HG02885 (cell line): ENCODE measurements at regions not wholly inside any gene's neighbourhood (a gene's known extent, or its start where the extent isn't known, plus 50 kb on each side); places are given as distances from the start of the nearest gene placed in this dataset.

Experiments
- ATAC-seq: cut with Tn5 transposase; IDR thresholded peaks from one replicate; pipeline ENCODE4 v1.9.1; 2021; ENCODE audit warnings: mild to moderate bottlenecking; ENCODE audit not compliant: unreplicated experiment, poor library complexity

GRCh38 chr7:45343746-45344145 is 186.2 kb downstream of the RAMP3 start:
- ATAC-seq = no peak

GRCh38 chr7:45347804-45348203 is 190.2 kb downstream of the RAMP3 start:
- ATAC-seq = no peak

DNA sequence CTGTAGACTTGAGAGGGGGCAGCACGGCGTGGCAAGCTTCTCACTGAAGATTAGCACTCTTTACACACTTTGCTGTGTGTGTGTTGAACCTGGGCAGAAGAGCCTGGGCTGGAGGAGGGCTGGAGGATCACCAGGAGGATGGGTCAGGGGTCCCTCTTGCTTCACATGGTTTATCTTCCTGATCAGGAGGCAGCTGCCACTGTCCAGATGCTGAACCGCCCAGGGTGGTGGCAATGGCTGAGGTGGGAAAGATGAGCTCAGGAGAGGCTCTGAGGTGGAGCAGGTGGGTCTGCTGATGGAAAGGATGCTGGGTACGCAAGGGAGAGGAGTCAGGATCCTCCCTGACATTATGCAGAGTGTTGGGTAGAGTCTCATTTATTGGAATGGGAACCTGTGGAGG is 191.5 kb downstream of the RAMP3 start:
- ATAC-seq = no peak

GRCh38 chr7:45350896-45351295 is 193.3 kb downstream of the RAMP3 start:
- no peak for ATAC-seq

- no peak for ATAC-seq
These were observed 200.7 kb downstream of the RAMP3 start for GRCh38 chr7:45358287-45358686.

DNA sequence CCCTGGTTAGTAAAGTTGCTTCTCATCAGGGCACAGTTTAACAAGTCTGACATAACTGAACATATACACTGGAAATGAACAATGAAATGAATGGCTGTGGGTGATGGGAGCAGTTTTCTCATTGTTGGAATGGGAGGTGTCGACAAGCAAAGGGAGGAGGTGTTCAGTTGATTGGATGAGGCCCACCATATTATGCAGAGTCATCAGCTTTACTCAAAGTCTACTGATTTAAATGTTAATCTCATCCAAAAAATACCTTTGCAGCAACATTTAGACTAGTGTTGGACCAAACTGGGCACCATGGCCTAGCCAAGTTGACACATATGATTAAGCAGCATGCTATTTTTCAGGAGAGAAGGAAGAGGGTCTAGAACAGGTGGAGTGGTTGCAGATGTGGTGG is 201.7 kb downstream of the RAMP3 start:
- ATAC-seq = no peak

DNA sequence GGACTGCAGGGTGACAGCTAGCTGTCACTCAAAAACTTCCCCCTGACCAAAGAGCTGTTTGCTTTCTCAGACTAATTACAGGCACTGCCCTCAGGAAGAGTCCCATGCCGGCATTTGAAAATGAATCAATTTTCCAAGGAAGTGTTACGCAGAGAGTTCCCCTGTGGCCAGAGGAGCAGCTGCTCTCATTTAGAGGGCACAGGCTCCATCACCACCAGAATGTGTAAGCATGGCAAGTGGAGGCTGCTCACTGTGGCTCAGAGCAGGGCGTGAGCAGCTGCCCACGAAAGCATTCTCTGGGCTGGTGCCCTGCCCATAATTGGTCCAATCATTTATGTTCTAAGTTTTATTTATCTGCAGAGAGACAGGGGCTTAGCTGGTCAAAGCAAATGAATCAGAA is 202.2 kb downstream of the RAMP3 start:
- no peak for ATAC-seq

DNA sequence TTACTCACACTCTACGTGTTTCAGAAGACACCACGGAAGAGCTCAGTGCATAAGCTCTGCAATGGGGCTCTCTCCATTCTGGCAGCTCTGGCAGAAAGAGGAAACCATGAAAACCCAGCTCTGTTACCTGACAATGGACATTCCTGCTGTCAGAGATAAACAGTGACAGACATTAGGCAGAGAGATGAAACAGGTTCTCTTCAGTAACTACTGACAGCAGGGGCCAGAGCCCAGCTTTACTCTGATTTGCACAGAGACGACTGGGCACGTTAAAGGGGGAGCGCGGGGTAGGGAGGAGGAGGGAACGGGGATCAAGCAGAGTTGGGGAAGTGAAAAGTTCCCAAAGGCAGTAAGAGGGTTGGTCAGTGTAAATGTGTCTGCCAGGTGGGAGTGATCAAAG is 206.1 kb downstream of the RAMP3 start:
- no peak for ATAC-seq

DNA sequence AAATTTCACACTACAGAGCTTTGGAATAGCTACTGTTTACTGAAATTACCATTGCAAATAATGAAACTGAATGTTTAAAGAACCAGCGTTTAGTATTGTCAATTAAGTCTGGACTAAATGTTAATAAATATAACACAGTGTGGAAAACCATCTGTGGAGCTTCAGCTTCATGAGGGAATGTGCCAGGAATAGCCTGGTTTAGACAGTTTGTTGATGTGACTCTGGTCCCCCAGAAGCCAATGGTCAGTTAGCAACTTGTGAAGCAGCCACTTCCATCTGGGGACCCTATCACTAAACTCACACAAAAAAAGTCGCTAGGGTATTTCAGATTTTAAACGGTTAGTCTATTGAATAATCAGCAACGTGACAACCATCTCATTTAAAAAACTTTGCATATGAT is 207.8 kb downstream of the RAMP3 start:
- ATAC-seq = no peak

GRCh38 chr7:45366475-45366874 is 207.7 kb upstream of the ADCY1 start:
- ATAC-seq = no peak

- no peak for ATAC-seq
These were observed 207.1 kb upstream of the ADCY1 start for GRCh38 chr7:45367026-45367425.

- no peak for ATAC-seq
These were observed 205.9 kb upstream of the ADCY1 start for GRCh38 chr7:45368129-45368807.

DNA sequence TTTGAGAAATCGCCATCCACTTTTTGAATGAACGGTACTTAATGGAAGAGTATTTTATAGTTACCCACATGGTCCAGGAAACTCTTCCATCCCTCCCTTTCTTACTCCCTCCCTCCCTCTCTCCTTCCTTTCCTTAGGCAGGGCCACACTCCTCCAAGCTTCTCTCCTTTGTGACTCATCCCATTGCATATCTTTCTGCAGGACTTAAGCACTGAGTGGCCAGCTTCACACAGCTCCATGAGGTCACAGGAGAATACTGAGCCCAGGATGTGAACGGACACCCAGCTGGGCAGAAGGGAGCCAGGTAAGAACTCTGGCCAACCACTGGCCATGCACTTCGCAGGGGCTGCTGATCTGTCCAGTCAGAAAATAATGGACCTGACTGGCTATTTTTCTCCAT is 189.7 kb upstream of the ADCY1 start:
- no peak for ATAC-seq

DNA sequence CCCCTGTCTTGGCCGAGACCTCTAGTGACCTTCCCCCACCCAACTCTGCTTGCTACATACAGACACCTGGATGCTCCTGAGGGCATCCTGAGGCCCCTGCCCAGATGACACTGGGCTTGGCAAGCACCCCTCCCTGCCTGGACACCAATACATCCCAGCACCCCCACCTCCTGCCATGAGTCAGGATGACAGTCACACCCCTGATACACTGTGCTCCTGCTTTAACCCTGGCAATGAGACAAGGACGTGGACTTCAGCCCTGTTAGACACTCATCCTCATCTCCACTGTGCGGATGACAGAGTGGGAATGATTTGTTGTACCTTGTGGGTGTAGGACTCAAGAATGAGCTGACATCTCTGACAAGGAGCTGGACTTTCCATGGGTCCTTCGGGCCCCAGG is 186.3 kb upstream of the ADCY1 start:
- no peak for ATAC-seq

GRCh38 chr7:45389073-45389872 is 184.9 kb upstream of the ADCY1 start:
- ATAC-seq = no peak

DNA sequence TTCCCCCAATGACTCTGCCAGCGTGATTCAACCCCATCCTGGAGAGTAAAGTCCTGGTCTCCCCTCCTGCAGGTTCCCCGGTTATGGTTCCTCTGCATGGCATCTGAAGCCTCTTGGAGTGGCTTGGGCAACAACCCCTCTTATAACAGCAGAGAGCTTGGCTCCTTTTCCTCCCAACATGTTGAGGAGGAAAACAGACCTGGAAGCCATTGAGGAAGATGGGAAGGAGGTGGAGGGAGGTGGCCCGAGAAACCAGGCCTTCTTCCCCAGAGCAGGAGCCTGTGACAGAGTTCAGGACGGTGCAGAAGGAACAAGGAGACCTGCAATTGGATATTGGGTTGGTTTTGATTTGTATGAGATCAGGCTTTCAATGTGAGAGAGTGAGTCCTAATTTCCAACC is 184.0 kb upstream of the ADCY1 start:
- ATAC-seq = no peak

GRCh38 chr7:45390731-45391130 is 183.4 kb upstream of the ADCY1 start:
- ATAC-seq = no peak

DNA sequence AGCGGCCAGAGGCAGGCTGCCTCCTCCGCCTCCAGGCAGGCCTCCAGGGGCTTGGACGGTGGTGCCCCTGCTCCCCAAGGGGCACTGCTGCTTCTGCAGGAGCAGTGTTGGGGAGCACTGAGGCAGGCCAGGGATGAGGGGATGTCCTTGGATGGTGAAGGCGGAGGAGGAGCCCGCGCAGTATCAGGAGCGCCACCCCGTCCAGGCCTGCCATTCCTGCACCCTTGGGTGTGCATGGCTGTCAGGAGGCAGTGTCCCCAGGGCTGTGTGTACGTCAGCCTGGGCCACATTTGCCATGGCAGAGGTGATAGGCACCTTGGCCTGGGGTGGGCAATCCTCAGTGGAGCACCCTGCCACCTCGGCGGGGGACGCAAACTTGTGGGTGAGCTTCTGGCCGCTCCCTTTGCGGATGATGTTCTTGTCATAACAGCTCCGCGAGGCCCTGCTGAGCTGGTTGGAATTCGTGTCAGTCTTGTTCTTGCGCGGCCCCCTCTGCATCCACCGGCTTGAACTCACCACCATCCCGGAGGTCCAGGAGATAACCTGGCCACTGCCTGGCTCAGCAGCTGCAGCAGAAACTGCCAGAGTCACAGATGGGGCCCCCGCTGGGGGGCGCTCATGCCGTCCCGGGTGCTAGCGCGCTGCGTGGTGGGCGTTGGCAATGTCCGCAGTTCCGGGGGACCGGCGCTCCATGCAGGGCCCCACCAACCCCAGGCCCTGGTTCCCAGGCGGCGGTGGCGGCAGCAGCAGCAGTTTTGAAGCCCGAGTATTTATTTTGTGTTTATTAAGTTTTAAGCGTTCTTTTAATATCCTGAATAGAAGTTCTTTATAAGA is 182.3 kb upstream of the ADCY1 start:
- ATAC-seq = no peak

GRCh38 chr7:45394117-45394708 is 180.0 kb upstream of the ADCY1 start:
- no peak for ATAC-seq

GRCh38 chr7:45399069-45399468 is 175.1 kb upstream of the ADCY1 start:
- ATAC-seq = no peak

DNA sequence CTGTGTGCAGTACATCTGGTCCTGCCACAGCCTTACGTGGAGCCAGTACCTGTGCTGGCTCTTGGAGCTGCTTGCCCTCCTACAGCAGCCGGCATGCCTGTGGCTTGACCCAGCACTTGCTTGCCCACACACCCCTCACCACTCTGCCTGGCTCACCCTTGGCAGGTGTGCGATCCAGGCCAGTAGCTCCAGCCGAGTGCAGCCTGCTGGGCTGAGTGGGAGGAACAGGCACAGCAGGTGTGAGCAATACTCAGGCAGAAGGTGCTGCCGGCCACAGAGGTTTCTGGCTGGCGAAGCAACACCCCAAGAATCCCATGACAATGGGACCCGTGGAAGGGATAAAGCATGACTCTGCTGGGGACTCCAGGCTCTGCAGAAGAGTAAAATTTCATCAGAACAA is 173.5 kb upstream of the ADCY1 start:
- ATAC-seq = no peak
